ENCODE measurements at regions not wholly inside any gene's neighbourhood (a gene's known extent, or its start where the extent isn't known, plus 50 kb on each side); places are given as distances from the start of the nearest gene placed in this dataset.

DNA sequence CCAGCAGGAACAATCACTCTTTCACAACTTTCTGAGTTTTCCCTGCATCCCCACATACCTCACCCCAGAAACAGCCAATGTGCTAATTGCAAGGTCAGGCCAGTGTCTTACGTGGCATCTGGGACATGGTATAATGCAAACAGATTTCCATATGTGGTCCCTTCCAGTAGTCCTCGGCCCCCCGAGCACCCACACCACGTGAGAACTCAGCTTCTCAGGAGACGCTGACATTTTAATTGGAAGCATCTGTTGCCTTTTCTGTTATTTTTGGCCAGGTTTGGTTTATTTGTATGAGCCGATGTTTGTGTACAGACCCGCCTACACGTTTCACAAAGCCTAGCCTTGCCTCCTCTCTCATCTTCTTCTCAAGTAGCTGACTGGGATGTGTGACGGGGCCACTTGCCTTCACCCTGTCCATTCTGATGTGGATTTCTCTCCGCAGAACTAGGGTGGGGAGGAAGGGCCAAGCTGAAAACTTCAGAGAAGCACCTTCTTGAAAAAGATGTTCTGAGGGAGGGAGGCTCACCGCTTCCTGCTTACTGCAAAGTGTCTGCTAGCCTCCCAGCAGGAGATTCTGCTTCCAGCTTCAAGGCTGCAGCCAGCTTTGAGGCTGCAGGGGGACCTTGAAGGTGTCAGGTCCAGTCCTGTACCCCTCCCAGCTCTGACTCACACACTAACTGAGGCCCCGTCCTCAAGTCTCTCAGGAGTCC lies 109.6 kb upstream of the SLC14A2 start:
- no peak for DNase-seq

DNA sequence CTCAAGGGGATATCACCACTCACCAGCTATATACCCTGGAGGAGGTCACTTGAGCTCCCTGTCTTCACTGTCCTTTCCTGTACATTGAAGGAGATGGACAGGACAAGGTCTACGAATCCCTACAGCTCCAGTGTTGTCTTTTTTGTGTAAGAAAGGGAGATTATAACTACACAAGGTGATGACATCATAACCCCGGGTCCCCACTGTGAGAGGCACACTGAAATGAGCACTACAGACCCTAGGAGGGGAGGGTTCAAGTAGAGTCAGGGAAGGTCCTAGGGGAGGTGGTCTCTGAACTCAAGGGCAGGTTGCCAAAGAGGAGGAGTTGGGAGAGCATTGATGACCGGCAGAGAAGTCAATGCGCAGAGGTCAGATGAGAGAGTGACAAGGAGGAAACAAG lies 108.3 kb upstream of the SLC14A2 start:
- DNase-seq, result no peak

DNA sequence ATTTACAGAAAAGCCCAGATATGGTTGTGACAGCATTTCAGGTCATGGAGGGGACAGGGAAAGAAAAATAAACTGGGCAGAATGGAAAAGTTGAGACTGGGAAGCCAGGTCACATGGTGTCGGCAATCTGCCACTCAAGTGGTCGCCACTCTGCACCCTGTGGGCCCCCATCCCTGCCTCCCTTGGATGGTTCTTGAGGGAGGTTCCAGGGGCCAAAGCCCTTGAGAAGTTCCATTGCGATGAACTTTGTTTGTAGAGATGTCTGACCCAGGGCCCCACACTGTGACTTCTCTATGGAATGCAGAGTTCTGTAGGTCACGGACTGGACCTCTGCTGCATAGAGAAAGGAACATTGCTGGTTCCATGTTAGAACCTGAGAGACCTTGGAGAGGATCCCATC lies 105.7 kb upstream of the SLC14A2 start:
- DNase-seq, result no peak

DNA sequence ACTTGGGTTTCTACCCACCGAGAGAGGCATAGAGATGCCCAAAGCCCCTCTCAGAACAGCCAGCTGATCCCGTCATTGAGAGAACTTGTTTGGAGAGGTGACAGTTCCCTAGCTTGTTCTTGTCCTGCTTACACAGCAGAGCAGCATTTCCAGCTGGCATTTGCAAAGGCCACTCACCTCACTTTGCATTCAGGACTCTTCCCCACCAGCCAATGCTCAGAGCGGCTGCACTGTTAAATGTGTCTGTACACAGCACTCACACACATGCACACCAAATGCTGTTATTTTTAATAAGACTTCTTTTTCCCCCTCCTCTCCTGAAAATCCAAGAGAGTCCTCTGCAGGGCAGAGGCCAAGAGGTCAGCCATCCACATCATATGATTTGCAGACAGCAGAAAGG lies 104.6 kb upstream of the SLC14A2 start:
- DNase-seq, result no peak

DNA sequence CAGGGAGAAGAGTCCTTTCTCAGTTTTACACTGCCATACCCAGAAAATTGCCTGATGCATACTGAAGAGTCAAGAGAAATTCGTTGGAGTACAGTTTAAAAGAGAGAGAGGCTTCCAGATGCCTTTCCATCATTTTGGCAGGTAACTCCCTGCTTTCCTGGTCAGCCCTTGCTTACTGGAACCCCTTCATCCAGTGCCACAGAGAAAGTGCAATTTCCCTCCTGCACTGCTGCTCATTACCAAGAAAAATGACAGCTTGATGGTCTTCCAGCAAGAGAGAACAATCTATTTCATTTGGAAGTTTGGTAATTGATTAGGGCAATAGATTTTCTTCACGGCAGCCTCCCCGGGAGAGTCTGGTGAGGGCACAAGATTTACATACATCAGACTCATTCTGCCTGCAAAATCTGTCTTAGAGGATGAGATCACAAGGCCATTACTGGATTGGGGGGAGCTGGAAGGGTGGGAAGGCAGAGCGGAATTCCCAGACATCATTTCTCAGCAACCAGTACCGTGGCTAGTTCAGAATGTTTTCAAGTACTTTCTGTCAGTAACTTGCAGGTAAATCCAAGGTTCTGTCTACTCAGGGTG lies 102.8 kb upstream of the SLC14A2 start:
- DNase-seq, result no peak

DNA sequence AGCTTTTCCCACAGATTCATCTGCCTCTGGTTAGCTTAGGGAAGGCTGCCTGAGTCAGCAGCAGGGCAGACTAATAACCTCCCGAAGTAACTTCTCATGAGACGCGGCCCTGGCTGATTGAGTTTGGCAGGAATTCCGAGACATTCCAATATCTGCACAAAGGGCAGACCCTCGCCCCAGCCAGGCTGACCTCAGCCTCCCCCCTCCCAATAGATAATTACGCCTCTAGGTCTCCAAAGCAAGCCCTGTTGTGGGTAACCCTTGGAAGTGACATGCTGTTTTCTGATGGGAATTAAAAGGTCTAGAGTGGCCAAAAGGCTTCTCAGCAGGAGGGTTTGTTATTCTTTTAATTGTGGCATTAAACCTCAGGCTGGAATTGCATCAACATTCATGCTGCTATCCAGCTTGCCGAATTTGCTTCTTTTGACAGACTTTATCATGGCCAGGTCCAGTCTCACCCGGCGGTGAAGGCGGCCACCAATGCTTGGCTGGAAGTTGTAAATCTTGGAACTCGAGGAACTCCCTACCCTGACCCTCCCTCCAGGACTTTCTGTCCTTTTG lies 98.0 kb upstream of the SLC14A2 start:
- no peak for DNase-seq

DNA sequence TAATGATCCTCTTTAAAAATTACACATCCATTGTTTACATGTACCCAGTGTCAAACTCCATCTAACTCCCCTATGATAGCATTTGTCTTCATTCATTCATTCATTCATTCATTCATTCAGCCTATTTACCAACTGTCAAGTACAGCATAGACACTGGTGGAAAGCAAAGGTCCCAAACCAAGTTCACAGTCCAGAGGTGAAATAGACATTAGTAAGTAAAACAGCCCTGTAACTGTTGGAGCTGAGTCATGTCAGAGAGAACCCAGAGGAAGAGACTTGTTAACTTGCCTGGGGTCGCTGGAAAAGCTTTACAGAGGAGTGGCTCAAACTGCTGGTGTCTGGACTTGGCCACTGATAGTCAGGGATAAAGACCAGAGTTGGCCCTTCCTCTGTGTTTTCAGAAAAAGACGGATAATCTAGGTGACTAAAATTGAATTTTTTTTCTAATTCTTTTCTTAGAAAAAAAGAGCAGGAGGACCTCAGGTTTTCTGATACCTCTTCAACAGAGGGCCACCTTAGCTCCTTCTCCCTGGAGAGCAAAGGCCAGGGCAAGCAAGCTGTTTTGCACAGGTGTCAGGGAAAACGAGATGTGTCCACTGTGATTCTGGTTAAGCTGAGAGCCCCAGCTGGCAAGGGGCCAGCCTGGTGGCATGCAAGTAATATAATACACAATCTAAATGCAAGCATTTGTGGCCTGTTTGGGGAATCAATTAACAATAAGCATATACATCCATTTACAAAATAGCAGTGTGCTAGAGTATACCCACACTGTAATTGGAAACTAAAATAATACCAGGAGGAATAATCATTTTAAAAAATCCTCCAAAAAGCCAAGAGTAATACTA lies 96.7 kb upstream of the SLC14A2 start:
- no peak for DNase-seq

DNA sequence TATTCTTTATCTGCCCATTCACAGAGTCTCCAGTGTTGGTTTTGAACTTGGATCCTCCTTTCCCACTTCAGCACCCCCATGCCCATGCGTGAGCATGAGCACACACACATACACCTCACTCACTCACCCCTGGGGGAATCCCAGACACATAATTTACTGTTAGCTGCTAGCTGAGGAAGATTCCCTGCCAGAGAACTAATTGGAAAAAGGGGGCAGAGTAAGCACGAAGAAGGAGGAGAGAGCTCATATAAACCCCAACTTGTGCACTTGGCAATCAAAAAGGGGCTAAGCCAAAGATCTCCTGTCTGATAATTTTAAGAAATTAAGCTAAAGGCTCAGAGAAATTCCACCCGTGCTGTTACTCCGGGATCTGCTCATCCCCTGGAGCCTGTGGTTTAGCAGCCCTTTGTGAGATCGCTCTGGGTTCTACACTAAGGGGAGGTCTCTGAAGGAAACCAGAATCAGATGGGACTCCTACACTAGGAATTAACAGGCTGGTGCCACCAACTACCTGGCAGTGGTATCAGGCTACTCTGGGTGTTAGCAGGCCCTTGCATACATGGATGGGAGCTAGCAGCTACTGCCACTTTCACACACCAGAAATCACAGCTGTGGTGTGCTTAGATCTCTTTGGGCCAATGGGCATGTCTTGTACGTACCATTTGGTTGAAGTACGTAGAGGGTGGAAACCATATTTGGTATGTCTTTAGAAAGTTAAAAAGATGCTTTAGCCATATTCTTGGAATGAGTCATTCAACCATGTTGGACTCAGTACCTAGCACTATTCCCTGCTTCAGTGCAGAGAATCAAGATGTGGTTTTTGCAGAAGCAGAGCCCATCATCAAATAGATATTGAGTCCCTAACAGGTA lies 95.6 kb upstream of the SLC14A2 start:
- DNase-seq, result no peak

DNA sequence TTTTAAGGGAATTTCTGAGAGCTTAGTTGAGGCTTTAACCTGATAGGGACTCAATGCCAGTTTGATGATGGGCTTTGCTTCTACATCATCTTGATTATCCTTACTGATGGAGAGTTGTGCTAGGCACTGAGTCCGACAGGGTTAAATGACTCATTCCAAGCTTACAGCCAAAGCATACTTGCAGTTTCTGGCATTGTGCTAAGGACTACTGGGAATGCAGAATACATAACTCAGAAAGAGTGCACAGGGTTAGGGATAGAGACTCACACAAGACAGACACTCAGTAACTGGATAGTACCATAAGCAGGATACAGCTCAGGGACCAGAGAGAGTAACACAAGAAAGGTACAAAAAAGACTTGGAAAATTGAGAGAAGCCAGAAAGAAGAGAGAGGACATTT lies 94.1 kb upstream of the SLC14A2 start:
- DNase-seq, result no peak

DNA sequence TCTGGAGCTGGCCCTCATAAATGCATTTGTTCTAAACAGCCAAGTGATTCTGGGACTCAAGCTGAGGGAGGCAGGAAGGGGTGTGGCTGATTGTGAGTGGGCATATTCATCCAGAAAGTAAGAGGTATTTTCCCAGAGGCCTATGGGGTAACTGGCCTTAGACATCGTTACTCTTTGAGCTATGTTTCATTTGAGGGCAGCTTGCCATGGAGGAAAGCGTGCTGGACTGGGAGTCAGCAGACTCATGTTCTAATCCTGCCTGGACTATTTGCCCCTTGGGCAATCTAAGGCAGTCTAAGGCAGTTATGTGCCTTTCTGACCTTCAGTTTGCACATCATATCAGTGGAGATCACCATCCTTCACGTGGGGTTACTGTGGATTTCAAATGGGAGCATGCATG lies 93.5 kb upstream of the SLC14A2 start:
- no peak for DNase-seq

DNA sequence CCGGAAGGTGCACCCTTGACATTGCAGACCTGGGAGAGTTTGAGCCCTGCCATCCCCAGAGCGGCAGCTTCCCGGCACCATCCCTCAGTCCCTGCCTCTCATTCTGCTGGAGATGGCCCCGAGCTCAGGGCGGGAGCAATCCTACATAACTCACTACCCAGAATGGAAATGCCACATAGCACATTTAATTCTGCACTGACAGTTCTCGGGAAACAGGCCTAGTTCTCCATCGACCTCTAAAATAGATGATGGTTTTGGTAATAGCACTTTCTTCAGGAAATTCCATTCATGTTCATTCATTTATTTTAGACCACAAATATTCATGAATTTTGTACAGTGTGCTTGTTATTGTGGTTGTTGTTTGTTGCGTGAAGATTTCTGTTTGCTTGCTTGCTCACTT lies 92.9 kb upstream of the SLC14A2 start:
- no peak for DNase-seq

DNA sequence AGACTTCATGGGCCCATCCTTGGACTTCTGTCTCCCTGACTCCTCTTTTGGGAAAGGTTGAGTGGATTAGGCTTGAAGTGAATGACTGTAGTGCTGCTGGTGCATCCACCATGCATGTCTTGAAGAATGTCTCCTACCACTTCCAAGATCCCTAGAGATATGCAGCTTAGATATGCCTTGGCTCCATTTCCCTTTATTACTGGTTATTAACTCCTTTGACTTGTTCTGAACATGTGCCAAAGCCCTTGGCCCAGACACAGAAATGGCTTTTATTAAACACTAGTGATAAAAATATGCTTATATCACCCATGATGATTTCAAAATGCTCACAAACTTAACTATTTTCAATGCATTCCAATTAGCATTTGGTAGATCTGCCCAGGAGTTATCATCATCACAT lies 90.0 kb upstream of the SLC14A2 start:
- DNase-seq, result no peak

DNA sequence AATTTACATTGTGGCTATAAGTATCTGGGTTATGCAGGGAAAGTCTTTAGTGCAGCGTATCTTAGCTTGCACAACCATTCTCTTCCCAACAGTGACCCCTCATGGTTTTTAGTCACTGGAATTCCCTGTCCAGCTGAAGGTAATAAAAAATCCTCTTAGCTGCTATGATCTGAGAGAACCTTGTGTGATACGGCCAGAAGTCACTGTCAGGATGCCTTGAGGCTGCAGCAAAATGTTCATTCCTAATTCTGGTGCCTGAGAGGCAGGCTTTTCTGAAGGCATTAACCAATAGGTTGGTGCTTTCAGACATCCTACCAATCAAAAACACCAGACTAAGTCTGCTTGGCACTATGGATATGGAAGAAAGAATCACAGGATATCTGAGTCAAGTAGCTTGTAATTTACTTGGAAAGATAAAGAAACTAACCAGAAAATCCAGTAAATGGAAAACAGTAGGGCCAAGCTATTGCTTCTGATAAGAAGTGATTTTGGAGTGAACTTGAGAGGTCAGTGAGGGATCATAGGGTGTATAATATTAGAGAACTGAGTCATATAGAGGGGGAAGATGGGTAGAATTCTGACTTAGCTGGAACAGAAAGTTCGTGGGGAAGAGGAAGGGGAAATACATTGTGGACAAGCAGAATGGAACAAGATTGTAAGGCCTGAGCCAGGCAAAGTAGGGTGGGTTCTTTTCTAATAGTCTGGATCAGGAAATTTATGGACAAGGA lies 89.0 kb upstream of the SLC14A2 start:
- no peak for DNase-seq

DNA sequence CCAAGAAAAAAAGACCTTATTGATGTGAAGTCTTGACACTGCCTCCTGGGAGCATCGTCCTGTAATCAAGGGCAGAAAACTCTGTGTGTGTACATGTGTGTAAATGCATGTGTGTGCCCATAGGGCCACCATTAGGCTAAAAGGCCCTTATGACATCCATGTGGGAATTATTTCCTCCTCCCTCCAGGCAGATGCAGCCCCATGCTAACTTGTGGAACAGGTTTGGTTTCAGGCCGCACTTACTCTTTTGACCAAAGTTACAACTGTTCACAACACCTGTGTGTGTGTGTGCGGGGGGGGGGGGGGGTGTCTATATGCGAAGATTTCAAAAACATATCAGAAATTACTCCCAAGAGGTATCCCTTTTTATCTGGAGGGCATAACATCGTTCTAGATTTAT lies 87.4 kb upstream of the SLC14A2 start:
- DNase-seq, result no peak

DNA sequence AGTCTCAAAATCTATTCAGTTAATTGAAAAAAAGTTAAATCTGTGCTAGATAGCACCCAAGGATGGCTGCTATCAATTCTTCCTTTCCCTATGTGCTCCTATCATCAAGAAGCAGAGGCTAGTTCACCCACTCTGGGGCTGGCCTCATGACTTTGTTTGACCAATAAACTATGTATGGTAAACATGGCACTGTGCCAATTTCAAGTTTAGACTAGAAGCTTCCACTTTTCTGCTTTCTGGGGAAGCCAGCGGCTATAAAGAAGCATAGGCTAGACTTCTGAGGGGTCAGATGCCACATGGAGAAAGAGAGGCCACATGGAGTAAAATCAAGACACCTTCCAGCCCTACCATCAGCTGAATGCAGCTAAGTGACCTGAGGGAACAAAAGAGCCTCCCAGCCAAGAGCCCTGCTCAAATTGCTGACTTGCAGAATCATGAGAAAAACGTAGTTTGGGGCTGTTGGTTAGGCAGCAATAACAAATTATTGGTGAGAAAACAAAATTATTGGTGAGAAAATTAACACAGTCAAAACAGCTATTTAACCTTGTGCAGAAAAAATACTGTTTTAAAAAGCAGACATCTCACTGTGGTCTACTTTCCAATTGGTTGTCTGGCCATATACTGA lies 86.5 kb upstream of the SLC14A2 start:
- DNase-seq, result no peak

DNA sequence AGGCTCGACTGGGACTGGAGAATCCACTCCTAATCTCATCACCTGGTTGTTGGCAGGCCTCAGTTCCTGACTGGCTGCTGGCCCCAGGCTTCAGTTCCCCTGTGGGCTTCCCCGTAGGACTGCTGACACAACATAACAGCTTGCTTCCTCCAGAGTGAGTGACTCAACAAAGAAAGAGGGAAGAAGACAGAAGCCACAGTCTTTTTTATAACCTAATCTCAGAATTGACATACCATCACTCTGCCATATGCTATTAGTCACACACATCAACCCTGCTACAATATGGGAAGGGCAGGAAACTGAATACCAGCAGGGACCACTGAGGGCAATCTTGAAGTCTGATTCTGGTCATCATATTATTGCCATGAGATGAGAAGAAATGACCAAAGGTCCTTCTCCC lies 76.8 kb upstream of the SLC14A2 start:
- DNase-seq, result no peak

DNA sequence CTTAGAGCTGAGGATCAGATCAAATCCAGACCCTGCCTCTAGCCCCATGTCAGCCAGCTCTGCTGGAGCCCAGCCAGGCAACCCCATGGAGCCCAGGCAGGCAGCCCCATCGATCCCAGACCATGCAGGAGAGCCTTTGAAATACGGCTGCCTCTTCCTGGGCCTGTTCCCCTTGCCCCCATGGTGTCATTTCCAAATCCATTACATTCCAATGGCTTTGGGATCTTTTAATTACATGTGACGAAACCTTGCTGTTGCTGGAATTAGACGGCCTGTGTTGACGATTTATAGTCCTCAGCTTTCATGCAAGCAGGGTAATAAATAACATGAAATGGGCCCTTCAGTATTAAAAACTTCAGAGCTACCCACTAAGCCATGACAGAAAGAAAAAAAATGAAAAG lies 75.8 kb upstream of the SLC14A2 start:
- DNase-seq, result no peak

DNA sequence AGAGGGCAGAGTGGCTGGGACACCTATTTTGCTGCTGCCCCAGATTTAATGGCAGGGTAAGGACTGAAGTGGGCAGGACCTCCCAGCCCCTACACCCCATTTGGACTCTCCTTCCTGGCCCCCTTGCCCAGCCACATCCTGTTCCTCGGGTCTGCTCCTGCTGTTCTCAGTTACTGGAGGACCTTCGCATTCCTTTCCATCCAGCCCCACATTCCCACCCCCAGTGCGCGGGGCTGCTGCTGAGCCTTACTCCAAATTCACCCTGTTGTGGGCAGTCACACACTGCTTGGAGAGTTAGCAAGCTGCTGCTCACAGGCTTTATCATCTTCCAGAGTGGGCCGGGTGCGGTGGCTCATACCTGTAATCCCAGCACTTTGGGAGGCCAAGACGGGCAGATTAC lies 75.2 kb upstream of the SLC14A2 start:
- no peak for DNase-seq

DNA sequence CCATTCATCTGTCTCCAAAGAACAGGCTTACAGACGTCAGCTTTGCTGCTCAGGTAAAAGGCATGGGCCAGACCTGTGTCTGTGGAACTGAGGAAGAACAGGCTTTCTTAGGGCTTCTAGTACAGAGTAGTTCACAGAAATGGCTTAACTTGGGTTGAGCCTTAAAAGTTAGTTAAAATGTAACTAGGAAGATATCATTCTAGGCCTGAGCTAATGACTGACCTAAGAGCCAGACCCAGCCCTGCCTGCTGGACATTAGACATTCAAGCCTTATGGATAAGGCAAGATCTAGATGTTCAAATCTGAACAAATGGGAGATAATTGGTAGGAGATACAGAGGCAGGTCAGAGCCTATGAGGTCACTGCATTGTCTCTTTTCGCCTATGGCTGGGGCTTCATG lies 73.9 kb upstream of the SLC14A2 start:
- no peak for DNase-seq

DNA sequence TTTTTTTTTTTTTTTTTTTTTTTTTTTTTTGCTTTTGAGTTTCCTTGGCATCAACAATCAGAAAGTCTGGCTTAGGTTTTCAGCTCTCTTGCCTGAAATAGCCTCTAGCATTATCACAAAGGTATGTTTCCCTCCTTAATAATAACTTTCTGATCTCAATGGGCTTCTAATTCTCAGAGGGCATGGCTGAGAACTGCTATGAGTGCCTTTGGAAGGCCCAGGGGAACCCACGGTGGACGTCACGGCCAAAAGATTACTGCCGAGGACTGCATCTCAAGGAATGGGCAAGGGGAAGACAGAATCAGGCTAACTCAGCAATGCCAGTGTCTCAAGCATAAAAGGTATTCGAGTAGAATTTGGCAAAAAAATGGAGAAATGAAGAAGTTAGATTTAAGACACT lies 73.2 kb upstream of the SLC14A2 start:
- no peak for DNase-seq

DNA sequence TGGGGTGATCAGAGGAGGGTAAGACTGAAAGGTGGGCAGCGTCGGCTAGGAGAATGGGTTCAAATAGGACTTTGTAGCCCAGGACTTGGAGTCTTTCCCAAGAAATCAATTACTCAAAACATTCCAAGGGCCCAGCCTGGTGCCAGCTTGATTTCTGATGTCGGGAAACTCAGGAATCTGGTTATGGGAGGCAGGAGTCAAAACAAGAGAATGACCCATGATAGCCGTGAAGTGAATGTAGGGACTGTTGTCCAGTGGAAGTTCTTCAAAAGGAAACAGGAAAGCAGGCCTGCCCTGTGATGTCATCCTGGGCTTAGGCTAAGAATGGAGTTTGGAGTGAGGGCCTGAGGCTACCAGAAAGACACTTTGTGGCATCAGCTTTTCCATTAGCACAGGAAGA lies 67.4 kb upstream of the SLC14A2 start:
- DNase-seq, result no peak

DNA sequence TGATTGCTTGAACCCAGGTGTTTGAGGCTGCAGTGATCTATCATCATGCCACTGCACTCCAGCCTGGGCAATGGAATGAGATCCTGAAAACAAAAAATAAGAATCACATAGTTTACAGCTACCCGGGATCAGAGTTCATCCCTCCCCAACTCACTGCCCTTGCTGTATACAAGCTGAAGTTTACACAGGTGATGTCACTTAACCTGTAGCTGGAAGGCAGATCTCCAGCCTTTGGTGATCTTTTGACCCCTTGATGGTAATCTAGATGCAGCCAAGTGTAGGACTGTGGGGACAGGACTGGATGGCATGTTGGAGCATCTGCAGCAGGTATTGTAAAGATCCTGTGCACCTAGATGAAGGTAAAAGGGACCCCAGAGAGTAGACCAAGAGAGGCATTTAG lies 66.7 kb upstream of the SLC14A2 start:
- no peak for DNase-seq

Measured in CD4-positive, alpha-beta T cell treated with Interleukin-1 beta for 1 hour (primary cell).